ENCODE measurements at regions not wholly inside any gene's neighbourhood (a gene's known extent, or its start where the extent isn't known, plus 50 kb on each side); places are given as distances from the start of the nearest gene placed in this dataset.

DNA sequence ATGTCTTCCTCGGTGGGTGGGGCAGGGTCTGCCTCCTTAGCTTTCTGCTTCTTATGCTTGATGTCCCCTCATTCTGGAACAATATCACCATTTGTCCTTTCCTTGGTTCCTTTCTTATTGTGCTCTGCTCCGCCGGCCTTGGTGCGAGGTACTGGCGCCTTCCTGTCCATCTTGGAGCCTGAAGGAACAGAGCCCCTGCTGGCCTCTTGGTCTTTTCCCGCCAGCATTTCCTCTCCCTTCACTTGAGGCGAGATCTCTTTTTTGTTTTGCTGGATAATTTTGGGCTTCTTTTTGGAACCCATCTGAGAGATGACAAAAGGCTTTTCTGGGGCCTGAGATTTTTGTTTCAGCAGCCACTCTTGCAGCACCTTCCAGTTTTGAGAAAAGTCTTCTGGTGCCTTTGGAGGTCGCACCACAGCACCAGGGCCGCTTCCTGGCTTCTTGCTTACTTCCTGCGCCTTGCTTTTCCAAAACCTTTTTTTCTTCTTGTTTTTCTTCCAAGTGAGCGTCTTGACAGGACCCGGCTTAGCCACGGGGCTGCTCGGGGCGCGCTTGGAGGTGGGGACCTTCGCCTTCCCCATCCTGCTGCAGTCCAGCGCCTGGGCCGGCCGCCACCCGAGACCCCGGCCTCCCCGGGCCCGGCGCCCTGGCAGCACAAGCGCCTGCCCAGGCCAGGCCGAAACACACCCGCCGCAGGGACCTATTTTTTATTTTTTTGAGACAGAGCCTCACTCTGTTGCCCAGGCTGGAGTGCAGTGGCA is 127.1 kb downstream of the KLF13 start:
- Histone ChIP-seq H2AFZ (no peak overlapping the region), H3K4me3 (no peak overlapping the region), H3K4me1 (ENCODE audit: insufficient read depth) (no peaks in the 10 kb centered on the region), H3K27ac (no peak overlapping the region), H3K9me3 (ENCODE audit: low read depth) (no peaks in the 10 kb centered on the region), H3K9me2 (replicated peaks; ENCODE audit: insufficient read depth) (no peaks in the 10 kb centered on the region), H3K36me3 (replicated peaks; ENCODE audit: insufficient read depth, low read depth) (no peaks in the 10 kb centered on the region), H4K20me1 (ENCODE audit: insufficient read depth, poor library complexity, severe bottlenecking) (no peaks in the 10 kb centered on the region), H3K79me2 (no peaks in the 10 kb centered on the region), H3K27me3 (no peaks in the 10 kb centered on the region), H3K4me2 (no peak overlapping the region)
- no peak for DNase-seq (ENCODE audit: low spot score)
- TF ChIP-seq, protein P1, sequence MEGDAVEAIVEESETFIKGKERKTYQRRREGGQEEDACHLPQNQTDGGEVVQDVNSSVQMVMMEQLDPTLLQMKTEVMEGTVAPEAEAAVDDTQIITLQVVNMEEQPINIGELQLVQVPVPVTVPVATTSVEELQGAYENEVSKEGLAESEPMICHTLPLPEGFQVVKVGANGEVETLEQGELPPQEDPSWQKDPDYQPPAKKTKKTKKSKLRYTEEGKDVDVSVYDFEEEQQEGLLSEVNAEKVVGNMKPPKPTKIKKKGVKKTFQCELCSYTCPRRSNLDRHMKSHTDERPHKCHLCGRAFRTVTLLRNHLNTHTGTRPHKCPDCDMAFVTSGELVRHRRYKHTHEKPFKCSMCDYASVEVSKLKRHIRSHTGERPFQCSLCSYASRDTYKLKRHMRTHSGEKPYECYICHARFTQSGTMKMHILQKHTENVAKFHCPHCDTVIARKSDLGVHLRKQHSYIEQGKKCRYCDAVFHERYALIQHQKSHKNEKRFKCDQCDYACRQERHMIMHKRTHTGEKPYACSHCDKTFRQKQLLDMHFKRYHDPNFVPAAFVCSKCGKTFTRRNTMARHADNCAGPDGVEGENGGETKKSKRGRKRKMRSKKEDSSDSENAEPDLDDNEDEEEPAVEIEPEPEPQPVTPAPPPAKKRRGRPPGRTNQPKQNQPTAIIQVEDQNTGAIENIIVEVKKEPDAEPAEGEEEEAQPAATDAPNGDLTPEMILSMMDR (IDR thresholded peaks at IDR 0.05; ENCODE audit: poor library complexity), result no peak
- 96% methylated on average over 29 of the region's 29 CpGs for WGBS (ENCODE audit: low lambda C conversion rate, missing lambda C conversion rate)

DNA sequence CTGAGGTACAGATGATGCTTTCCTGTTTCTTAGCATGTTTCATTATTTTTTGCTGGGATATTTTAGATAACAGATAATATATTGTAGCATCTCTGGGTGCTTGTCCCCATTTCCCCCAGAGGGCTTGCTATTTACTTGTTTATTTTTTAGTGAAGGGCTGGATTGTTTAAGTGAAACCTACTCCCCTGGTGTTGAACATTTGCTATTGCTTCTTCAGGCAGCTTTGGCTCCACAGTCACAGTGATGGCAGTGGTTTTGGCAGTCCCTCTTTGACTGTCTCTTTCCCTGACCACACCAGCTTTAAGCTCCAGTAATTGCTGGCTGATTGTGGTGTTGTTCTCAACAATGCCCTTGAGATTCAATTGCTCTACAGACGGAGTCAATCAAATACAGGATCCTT is 128.9 kb downstream of the KLF13 start:
- no peaks in the 10 kb centered on the region for H3K4me1 ChIP-seq (ENCODE audit: insufficient read depth)
- no peak overlapping the region for H2AFZ ChIP-seq
- 72% methylated on average over 1 of the region's 1 CpG for WGBS (ENCODE audit: low lambda C conversion rate, missing lambda C conversion rate)

DNA sequence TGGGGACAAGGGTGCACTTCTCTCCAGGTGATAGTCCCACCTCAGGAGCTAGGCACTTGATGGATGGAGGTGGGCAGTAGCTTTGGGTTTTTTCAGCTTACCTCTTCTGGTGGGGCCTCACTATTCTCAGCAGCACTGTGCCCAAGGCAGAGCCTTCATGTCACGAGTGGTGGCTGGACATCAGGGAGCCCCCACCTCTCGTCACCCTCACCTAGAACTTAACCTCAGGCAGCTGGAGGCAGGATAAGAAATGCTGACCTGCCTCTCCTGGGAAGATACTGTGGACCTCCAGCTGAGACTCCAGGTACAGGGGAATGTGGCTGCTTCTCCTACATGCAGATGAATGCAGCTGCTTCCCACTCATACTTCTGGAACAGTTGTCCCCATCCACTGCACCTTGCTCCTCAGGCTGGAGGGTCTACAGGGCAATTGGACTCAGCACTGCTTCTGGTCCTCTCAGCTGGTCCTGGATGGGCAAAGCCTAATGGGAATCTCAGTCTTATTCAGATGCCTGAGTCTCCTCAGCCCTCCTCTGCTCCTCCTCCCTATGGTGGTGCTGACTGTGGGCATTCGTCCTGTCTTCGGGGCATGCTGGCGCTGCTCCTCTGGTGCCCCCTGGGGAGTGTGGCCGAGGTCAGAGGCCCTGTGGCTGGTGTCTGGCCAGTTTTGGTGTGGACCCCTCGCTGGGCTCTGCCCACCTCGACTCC is 129.9 kb downstream of the KLF13 start:
- no peak for TF ChIP-seq EZH2 (IDR thresholded peaks at IDR 0.05; ENCODE audit: borderline replicate concordance)
- TF ChIP-seq, protein P1 (IDR thresholded peaks at IDR 0.05; ENCODE audit: poor library complexity), result no peak
- no peak for TF ChIP-seq EZH2phosphoT487 (IDR thresholded peaks at IDR 0.05; ENCODE audit: low read depth, severe bottlenecking, unreplicated experiment)
- H3K4me1 ChIP-seq (ENCODE audit: insufficient read depth), result no peaks in the 10 kb centered on the region
- no peak overlapping the region for H3K27ac ChIP-seq
- no peaks in the 10 kb centered on the region for H3K79me2 ChIP-seq
- no peak overlapping the region for H3K4me2 ChIP-seq
- H2AFZ ChIP-seq, result no peak overlapping the region
- H3K9me3 ChIP-seq (ENCODE audit: low read depth), result no peaks in the 10 kb centered on the region
- no peaks in the 10 kb centered on the region for H3K9me2 ChIP-seq (replicated peaks; ENCODE audit: insufficient read depth)
- H3K4me3 ChIP-seq, result no peak overlapping the region
- H3K36me3 ChIP-seq (replicated peaks; ENCODE audit: insufficient read depth, low read depth), result no peaks in the 10 kb centered on the region
- no peaks in the 10 kb centered on the region for H3K27me3 ChIP-seq
- H4K20me1 ChIP-seq (ENCODE audit: insufficient read depth, poor library complexity, severe bottlenecking), result no peaks in the 10 kb centered on the region
- DNase-seq (ENCODE audit: low spot score), result no peak
- 82% methylated on average over 8 of the region's 8 CpGs for WGBS (ENCODE audit: low lambda C conversion rate, missing lambda C conversion rate)

More for the DNA sequence above, 128.9 kb downstream of the KLF13 start:
- Histone ChIP-seq H3K4me2 (no peak overlapping the region), H3K4me3 (no peak overlapping the region), H3K9me2 (replicated peaks; ENCODE audit: insufficient read depth) (no peaks in the 10 kb centered on the region), H3K9me3 (ENCODE audit: low read depth) (no peaks in the 10 kb centered on the region), H3K27me3 (no peaks in the 10 kb centered on the region), H3K27ac (no peak overlapping the region), H3K36me3 (replicated peaks; ENCODE audit: insufficient read depth, low read depth) (no peaks in the 10 kb centered on the region), H3K79me2 (no peaks in the 10 kb centered on the region), H4K20me1 (ENCODE audit: insufficient read depth, poor library complexity, severe bottlenecking) (no peaks in the 10 kb centered on the region)
- no peak for TF ChIP-seq EZH2phosphoT487 (IDR thresholded peaks at IDR 0.05; ENCODE audit: low read depth, severe bottlenecking, unreplicated experiment)
- TF ChIP-seq, protein P1 (IDR thresholded peaks at IDR 0.05; ENCODE audit: poor library complexity), result no peak
- TF ChIP-seq EZH2 (IDR thresholded peaks at IDR 0.05; ENCODE audit: borderline replicate concordance), result no peak
- DNase-seq (ENCODE audit: low spot score), result no peak

All from hepatocyte (in vitro differentiated cells).